ENCODE measurements at regions not wholly inside any gene's neighbourhood (a gene's known extent, or its start where the extent isn't known, plus 50 kb on each side); places are given as distances from the start of the nearest gene placed in this dataset.

- no peaks in the 10 kb centered on the region for H4K20me1 ChIP-seq (ENCODE audit: insufficient read depth)
- no peaks in the 10 kb centered on the region for H3K27me3 ChIP-seq (replicated peaks; ENCODE audit: insufficient read depth)
- peaks cover 40% of the 10 kb centered on the region for H3F3A ChIP-seq (ENCODE audit: insufficient read depth)
- H3K27ac ChIP-seq = no peak overlapping the region
- TF ChIP-seq EZH2 (IDR thresholded peaks at IDR 0.05; ENCODE audit: insufficient read depth, poor library complexity, severe bottlenecking) = no peak
- no peak for TF ChIP-seq EZH2phosphoT487 (IDR thresholded peaks at IDR 0.05; ENCODE audit: insufficient read depth, low read depth)
- no peaks in the 10 kb centered on the region for H3K9me3 ChIP-seq (ENCODE audit: low read depth)
- in situ Hi-C loops (cut with MboI) = no loop called here
- H3K4me1 ChIP-seq (ENCODE audit: insufficient read depth) = peaks cover 38% of the 10 kb centered on the region
- no peaks in the 10 kb centered on the region for H3K79me2 ChIP-seq (ENCODE audit: insufficient read depth)
- no peak overlapping the region for H3K9ac ChIP-seq
- no peaks in the 10 kb centered on the region for H3K9me2 ChIP-seq (ENCODE audit: insufficient read depth)
- 98 to 100% methylated on average over 1 of the region's 1 CpG for WGBS, 2 experiments (ENCODE audit: low coverage in 1 of 2, low lambda C conversion rate in 2 of 2, missing lambda C conversion rate in 2 of 2)
- no peak for DNase-seq
- no peak overlapping the region for H3K4me2 ChIP-seq (ENCODE audit: unreplicated experiment)
- no peak overlapping the region for H3K4me3 ChIP-seq
- no peak overlapping the region for H2AFZ ChIP-seq
- H3K36me3 ChIP-seq (ENCODE audit: low read depth) = no peaks in the 10 kb centered on the region
These were observed 136.2 kb upstream of the TARS1 start for GRCh38 chr5:33304601-33305000.

- no peak overlapping the region for H2AFZ ChIP-seq
- no peaks in the 10 kb centered on the region for H3K27me3 ChIP-seq (replicated peaks; ENCODE audit: insufficient read depth)
These were observed 135.2 kb upstream of the TARS1 start for GRCh38 chr5:33305572-33305971.

GRCh38 chr5:33306758-33307157 is 134.0 kb upstream of the TARS1 start:
- in situ Hi-C loops (cut with MboI) = no loop called here
- H3K9me2 ChIP-seq (ENCODE audit: insufficient read depth) = no peaks in the 10 kb centered on the region
- H3K27me3 ChIP-seq (replicated peaks; ENCODE audit: insufficient read depth) = no peaks in the 10 kb centered on the region
- peaks cover 44% of the 10 kb centered on the region for H3K4me1 ChIP-seq (ENCODE audit: insufficient read depth)
- no peak overlapping the region for H3K9ac ChIP-seq
- peaks cover 49% of the 10 kb centered on the region for H3F3A ChIP-seq (ENCODE audit: insufficient read depth)
- H3K36me3 ChIP-seq (ENCODE audit: low read depth) = no peaks in the 10 kb centered on the region
- TF ChIP-seq EZH2 (IDR thresholded peaks at IDR 0.05; ENCODE audit: insufficient read depth, poor library complexity, severe bottlenecking) = no peak
- 0 out of 2 replicates have a peak, but pooled peaks have one; percentile 43 for TF ChIP-seq EZH2phosphoT487 (IDR thresholded peaks at IDR 0.05; ENCODE audit: insufficient read depth, low read depth)
- H3K27ac ChIP-seq = 0 out of 2 replicates have a peak overlapping the region, but pooled peaks have one; percentile 2
- H3K79me2 ChIP-seq (ENCODE audit: insufficient read depth) = no peaks in the 10 kb centered on the region
- no peak overlapping the region for H2AFZ ChIP-seq
- DNase-seq = peak; percentile 44
- H4K20me1 ChIP-seq (ENCODE audit: insufficient read depth) = no peaks in the 10 kb centered on the region
- no peaks in the 10 kb centered on the region for H3K9me3 ChIP-seq (ENCODE audit: low read depth)
- no peak overlapping the region for H3K4me3 ChIP-seq
- H3K4me2 ChIP-seq (ENCODE audit: unreplicated experiment) = peak overlapping the region; percentile 3

More at GRCh38 chr5:33305572-33305971, 135.2 kb upstream of the TARS1 start:
- Histone ChIP-seq H3K4me2 (ENCODE audit: unreplicated experiment) (no peak overlapping the region), H3K9ac (no peak overlapping the region), H3K36me3 (ENCODE audit: low read depth) (no peaks in the 10 kb centered on the region), H3K4me3 (no peak overlapping the region), H4K20me1 (ENCODE audit: insufficient read depth) (no peaks in the 10 kb centered on the region), H3K79me2 (ENCODE audit: insufficient read depth) (no peaks in the 10 kb centered on the region), H3F3A (ENCODE audit: insufficient read depth) (peaks cover 40% of the 10 kb centered on the region), H3K27ac (no peak overlapping the region), H3K9me2 (ENCODE audit: insufficient read depth) (no peaks in the 10 kb centered on the region), H3K9me3 (ENCODE audit: low read depth) (no peaks in the 10 kb centered on the region), H3K4me1 (ENCODE audit: insufficient read depth) (peaks cover 37% of the 10 kb centered on the region)
- TF ChIP-seq EZH2 (IDR thresholded peaks at IDR 0.05; ENCODE audit: insufficient read depth, poor library complexity, severe bottlenecking) = no peak
- no peak for TF ChIP-seq EZH2phosphoT487 (IDR thresholded peaks at IDR 0.05; ENCODE audit: insufficient read depth, low read depth)
- DNase-seq = no peak
- WGBS, 2 experiments (ENCODE audit: low coverage in 1 of 2, low lambda C conversion rate in 2 of 2, missing lambda C conversion rate in 2 of 2) = 86 to 93% methylated on average over 3 of the region's 3 CpGs
- in situ Hi-C loops (cut with MboI) = no loop called here

- Histone ChIP-seq H3K79me2 (ENCODE audit: insufficient read depth) (no peaks in the 10 kb centered on the region), H3K9ac (no peak overlapping the region), H3K4me3 (no peak overlapping the region), H2AFZ (peak overlapping the region; percentile 4; the same call in 1 of the 2 replicates), H3F3A (ENCODE audit: insufficient read depth) (peaks cover 65% of the 10 kb centered on the region), H3K4me2 (ENCODE audit: unreplicated experiment) (no peak overlapping the region), H3K27me3 (replicated peaks; ENCODE audit: insufficient read depth) (no peaks in the 10 kb centered on the region), H3K36me3 (ENCODE audit: low read depth) (no peaks in the 10 kb centered on the region), H4K20me1 (ENCODE audit: insufficient read depth) (no peaks in the 10 kb centered on the region), H3K4me1 (ENCODE audit: insufficient read depth) (peaks cover 61% of the 10 kb centered on the region), H3K9me2 (ENCODE audit: insufficient read depth) (no peaks in the 10 kb centered on the region), H3K9me3 (ENCODE audit: low read depth) (no peaks in the 10 kb centered on the region), H3K27ac (peak overlapping the region; percentile 79; the same call in 1 of the 2 replicates)
- 94 to 98% methylated on average over 1 of the region's 1 CpG for WGBS, 2 experiments (ENCODE audit: low coverage in 1 of 2, low lambda C conversion rate in 2 of 2, missing lambda C conversion rate in 2 of 2)
- no peak for DNase-seq
- TF ChIP-seq EZH2 (IDR thresholded peaks at IDR 0.05; ENCODE audit: insufficient read depth, poor library complexity, severe bottlenecking) = no peak
- no peak for TF ChIP-seq EZH2phosphoT487 (IDR thresholded peaks at IDR 0.05; ENCODE audit: insufficient read depth, low read depth)
- in situ Hi-C loops (cut with MboI) = no loop called here
These were observed 132.2 kb upstream of the TARS1 start for GRCh38 chr5:33308586-33308985.

- no peak overlapping the region for H3K4me3 ChIP-seq
- peak overlapping the region; percentile 4; the same call in 1 of the 2 replicates for H2AFZ ChIP-seq
- H3K27ac ChIP-seq = peak overlapping the region; percentile 79
- H3K9me2 ChIP-seq (ENCODE audit: insufficient read depth) = no peaks in the 10 kb centered on the region
- H3K36me3 ChIP-seq (ENCODE audit: low read depth) = no peaks in the 10 kb centered on the region
- no peaks in the 10 kb centered on the region for H3K79me2 ChIP-seq (ENCODE audit: insufficient read depth)
- no peaks in the 10 kb centered on the region for H3K27me3 ChIP-seq (replicated peaks; ENCODE audit: insufficient read depth)
- H3K9me3 ChIP-seq (ENCODE audit: low read depth) = no peaks in the 10 kb centered on the region
- in situ Hi-C loops (cut with MboI) = no loop called here
- peaks cover 65% of the 10 kb centered on the region for H3K4me1 ChIP-seq (ENCODE audit: insufficient read depth)
- H3F3A ChIP-seq (ENCODE audit: insufficient read depth) = peaks cover 70% of the 10 kb centered on the region
- no peak overlapping the region for H3K4me2 ChIP-seq (ENCODE audit: unreplicated experiment)
- no peaks in the 10 kb centered on the region for H4K20me1 ChIP-seq (ENCODE audit: insufficient read depth)
- no peak overlapping the region for H3K9ac ChIP-seq
- WGBS, 2 experiments (ENCODE audit: low coverage in 1 of 2, low lambda C conversion rate in 2 of 2, missing lambda C conversion rate in 2 of 2) = 98% methylated on average over 2 of the region's 2 CpGs
- DNase-seq = no peak
- TF ChIP-seq EZH2phosphoT487 (IDR thresholded peaks at IDR 0.05; ENCODE audit: insufficient read depth, low read depth) = no peak
- no peak for TF ChIP-seq EZH2 (IDR thresholded peaks at IDR 0.05; ENCODE audit: insufficient read depth, poor library complexity, severe bottlenecking)
These were observed 131.7 kb upstream of the TARS1 start for GRCh38 chr5:33309068-33309467.
